ENCODE measurements at regions not wholly inside any gene's neighbourhood (a gene's known extent, or its start where the extent isn't known, plus 50 kb on each side); places are given as distances from the start of the nearest gene placed in this dataset.

GRCh38 chr13:34311251-34311650 is 493.3 kb downstream of the RFC3 start:
- Histone ChIP-seq H3K36me3 (ENCODE audit: control insufficient read depth, insufficient read depth, low read length) (no peaks in the 10 kb centered on the region), H3K27me3 (ENCODE audit: control insufficient read depth, insufficient read depth, low read length) (no peaks in the 10 kb centered on the region), H3K4me3 (ENCODE audit: low read depth, low read length) (no peak overlapping the region)
- DNase-seq (ENCODE audit: low read depth) = no peak
- TF ChIP-seq CTCF (IDR thresholded peaks at IDR 0.05; ENCODE audit: insufficient read depth, low read length, poor library complexity, severe bottlenecking) = no peak

DNA sequence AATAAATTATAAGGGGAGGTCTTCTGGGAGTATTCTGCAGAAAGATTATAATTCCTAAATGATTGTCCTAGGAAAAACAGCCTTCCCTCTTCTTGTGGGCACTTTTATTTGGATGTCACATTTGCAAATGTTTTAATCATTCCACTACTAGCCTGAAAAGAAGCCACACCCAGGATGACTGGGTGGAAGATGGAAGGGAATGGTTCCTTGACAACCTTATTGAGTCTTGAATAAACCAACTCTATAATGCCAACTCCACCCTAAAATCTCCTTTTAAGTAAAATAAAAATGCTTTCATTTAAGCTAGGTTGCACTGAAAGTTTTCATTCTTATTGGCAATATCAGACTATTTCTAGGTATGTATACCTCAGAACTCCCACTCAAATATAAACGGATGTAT is 494.6 kb downstream of the RFC3 start:
- DNase-seq (ENCODE audit: low read depth) = no peak
- Histone ChIP-seq H3K36me3 (ENCODE audit: control insufficient read depth, insufficient read depth, low read length) (no peaks in the 10 kb centered on the region), H3K4me3 (ENCODE audit: low read depth, low read length) (no peak overlapping the region), H3K27me3 (ENCODE audit: control insufficient read depth, insufficient read depth, low read length) (no peaks in the 10 kb centered on the region)
- TF ChIP-seq CTCF (IDR thresholded peaks at IDR 0.05; ENCODE audit: insufficient read depth, low read length, poor library complexity, severe bottlenecking) = no peak

DNA sequence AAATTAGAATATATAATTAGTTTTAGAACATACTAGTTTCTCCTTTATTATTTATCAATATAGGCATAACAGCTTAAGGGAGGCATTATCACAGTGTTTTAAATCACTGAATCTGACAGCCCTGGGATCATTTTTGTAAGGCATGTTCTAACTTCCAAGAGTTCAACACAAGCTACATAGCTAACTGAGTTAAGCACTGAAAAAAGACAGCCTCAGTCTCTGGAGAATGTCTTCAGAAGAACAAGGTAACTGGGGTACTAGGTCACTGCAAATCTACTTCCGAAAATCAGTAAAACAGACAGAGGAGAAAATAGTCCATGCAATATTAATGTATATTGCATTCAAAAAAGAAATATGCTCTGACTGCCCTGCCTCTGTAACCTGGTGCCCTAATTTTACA is 502.1 kb downstream of the RFC3 start:
- TF ChIP-seq CTCF (IDR thresholded peaks at IDR 0.05; ENCODE audit: insufficient read depth, low read length, poor library complexity, severe bottlenecking) = no peak
- no peak overlapping the region for H3K4me3 ChIP-seq (ENCODE audit: low read depth, low read length)
- no peaks in the 10 kb centered on the region for H3K27me3 ChIP-seq (ENCODE audit: control insufficient read depth, insufficient read depth, low read length)
- H3K36me3 ChIP-seq (ENCODE audit: control insufficient read depth, insufficient read depth, low read length) = no peaks in the 10 kb centered on the region
- no peak for DNase-seq (ENCODE audit: low read depth)

DNA sequence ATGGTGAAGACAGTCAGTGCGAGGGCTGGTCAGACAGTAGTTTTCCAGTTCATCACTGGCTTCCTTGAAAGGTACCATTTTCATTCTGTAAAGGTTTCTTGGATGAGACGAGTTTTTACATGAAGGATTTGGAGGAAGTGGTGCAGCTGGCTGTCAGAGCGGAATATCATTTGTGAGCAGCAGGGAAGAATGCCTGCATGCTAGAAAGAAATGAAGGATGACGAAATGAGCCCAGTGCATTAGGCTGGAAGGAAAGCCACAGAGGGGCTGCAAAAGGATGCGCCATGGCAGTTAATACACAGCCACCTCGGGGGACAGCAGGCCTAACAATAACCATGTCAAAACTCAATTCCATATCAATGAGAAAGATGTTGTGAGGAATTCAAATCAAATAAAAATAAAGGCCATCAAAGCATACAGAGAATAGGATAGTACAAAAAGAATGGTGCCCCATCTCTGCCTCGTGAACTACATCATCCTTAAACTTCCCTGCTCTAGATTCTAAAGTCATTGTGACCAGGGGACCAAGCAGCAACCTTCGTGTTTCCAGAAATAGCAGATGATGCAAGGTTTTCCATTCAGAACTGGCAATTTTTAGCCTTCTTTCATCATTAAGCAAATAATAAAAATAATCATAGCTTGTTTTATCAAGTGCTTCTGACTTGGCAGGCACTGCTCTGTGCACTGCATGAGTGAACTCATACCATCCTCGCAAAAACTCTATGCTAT is 504.2 kb downstream of the RFC3 start:
- Histone ChIP-seq H3K36me3 (ENCODE audit: control insufficient read depth, insufficient read depth, low read length) (no peaks in the 10 kb centered on the region), H3K4me3 (ENCODE audit: low read depth, low read length) (no peak overlapping the region), H3K27me3 (ENCODE audit: control insufficient read depth, insufficient read depth, low read length) (no peaks in the 10 kb centered on the region)
- DNase-seq (ENCODE audit: low read depth) = no peak
- no peak for TF ChIP-seq CTCF (IDR thresholded peaks at IDR 0.05; ENCODE audit: insufficient read depth, low read length, poor library complexity, severe bottlenecking)

DNA sequence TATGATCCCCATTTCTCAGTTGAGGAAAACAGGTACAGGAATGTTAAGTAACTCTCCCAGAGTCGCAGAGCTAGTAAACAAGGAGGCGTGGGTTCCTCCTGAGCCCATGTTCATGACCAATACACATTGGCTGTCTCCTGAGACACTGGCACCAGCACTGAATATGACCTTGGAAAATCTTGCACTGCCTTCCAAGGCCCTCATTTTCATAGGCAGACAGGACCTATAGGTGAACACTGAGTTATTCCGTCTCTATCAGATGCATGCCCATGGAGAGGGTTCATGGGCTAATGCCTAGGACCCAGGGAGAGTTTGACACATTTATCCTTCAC is 504.8 kb downstream of the RFC3 start:
- Histone ChIP-seq H3K27me3 (ENCODE audit: control insufficient read depth, insufficient read depth, low read length) (no peaks in the 10 kb centered on the region), H3K36me3 (ENCODE audit: control insufficient read depth, insufficient read depth, low read length) (no peaks in the 10 kb centered on the region), H3K4me3 (ENCODE audit: low read depth, low read length) (no peak overlapping the region)
- no peak for DNase-seq (ENCODE audit: low read depth)
- no peak for TF ChIP-seq CTCF (IDR thresholded peaks at IDR 0.05; ENCODE audit: insufficient read depth, low read length, poor library complexity, severe bottlenecking)

Data from kidney epithelial cell (primary cell).